ENCODE measurements at regions not wholly inside any gene's neighbourhood (a gene's known extent, or its start where the extent isn't known, plus 50 kb on each side); places are given as distances from the start of the nearest gene placed in this dataset.

- no peak overlapping the region for H2AFZ ChIP-seq
- H3K79me2 ChIP-seq = no peaks in the 10 kb centered on the region
- TF ChIP-seq EZH2phosphoT487 (IDR thresholded peaks at IDR 0.05; ENCODE audit: low read depth, severe bottlenecking, unreplicated experiment) (no peak), EZH2 (IDR thresholded peaks at IDR 0.05; ENCODE audit: borderline replicate concordance) (no peak)
- TF ChIP-seq, protein P1, sequence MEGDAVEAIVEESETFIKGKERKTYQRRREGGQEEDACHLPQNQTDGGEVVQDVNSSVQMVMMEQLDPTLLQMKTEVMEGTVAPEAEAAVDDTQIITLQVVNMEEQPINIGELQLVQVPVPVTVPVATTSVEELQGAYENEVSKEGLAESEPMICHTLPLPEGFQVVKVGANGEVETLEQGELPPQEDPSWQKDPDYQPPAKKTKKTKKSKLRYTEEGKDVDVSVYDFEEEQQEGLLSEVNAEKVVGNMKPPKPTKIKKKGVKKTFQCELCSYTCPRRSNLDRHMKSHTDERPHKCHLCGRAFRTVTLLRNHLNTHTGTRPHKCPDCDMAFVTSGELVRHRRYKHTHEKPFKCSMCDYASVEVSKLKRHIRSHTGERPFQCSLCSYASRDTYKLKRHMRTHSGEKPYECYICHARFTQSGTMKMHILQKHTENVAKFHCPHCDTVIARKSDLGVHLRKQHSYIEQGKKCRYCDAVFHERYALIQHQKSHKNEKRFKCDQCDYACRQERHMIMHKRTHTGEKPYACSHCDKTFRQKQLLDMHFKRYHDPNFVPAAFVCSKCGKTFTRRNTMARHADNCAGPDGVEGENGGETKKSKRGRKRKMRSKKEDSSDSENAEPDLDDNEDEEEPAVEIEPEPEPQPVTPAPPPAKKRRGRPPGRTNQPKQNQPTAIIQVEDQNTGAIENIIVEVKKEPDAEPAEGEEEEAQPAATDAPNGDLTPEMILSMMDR (IDR thresholded peaks at IDR 0.05; ENCODE audit: poor library complexity) = no peak
- no peaks in the 10 kb centered on the region for H3K27me3 ChIP-seq
- H3K9me2 ChIP-seq (replicated peaks; ENCODE audit: insufficient read depth) = no peaks in the 10 kb centered on the region
- DNase-seq (ENCODE audit: low spot score) = no peak
- no peak overlapping the region for H3K4me3 ChIP-seq
- no peak overlapping the region for H3K4me2 ChIP-seq
- no peaks in the 10 kb centered on the region for H4K20me1 ChIP-seq (ENCODE audit: insufficient read depth, poor library complexity, severe bottlenecking)
- no peaks in the 10 kb centered on the region for H3K4me1 ChIP-seq (ENCODE audit: insufficient read depth)
- H3K27ac ChIP-seq = no peak overlapping the region
- 75% methylated on average over 3 of the region's 3 CpGs for WGBS (ENCODE audit: low lambda C conversion rate, missing lambda C conversion rate)
- H3K9me3 ChIP-seq (ENCODE audit: low read depth) = no peaks in the 10 kb centered on the region
- no peaks in the 10 kb centered on the region for H3K36me3 ChIP-seq (replicated peaks; ENCODE audit: insufficient read depth, low read depth)
Measured at GRCh38 chr7:79666472-79666871, 213.0 kb upstream of the MAGI2 start.

- no peak overlapping the region for H3K4me3 ChIP-seq
- H2AFZ ChIP-seq = no peak overlapping the region
- TF ChIP-seq EZH2 (IDR thresholded peaks at IDR 0.05; ENCODE audit: borderline replicate concordance) (no peak), EZH2phosphoT487 (IDR thresholded peaks at IDR 0.05; ENCODE audit: low read depth, severe bottlenecking, unreplicated experiment) (no peak)
- TF ChIP-seq, protein P1 (IDR thresholded peaks at IDR 0.05; ENCODE audit: poor library complexity) = no peak
- no peaks in the 10 kb centered on the region for H4K20me1 ChIP-seq (ENCODE audit: insufficient read depth, poor library complexity, severe bottlenecking)
- no peaks in the 10 kb centered on the region for H3K36me3 ChIP-seq (replicated peaks; ENCODE audit: insufficient read depth, low read depth)
- WGBS (ENCODE audit: low lambda C conversion rate, missing lambda C conversion rate) = 100% methylated on average over 2 of the region's 2 CpGs
- no peaks in the 10 kb centered on the region for H3K9me3 ChIP-seq (ENCODE audit: low read depth)
- no peak overlapping the region for H3K27ac ChIP-seq
- H3K4me1 ChIP-seq (ENCODE audit: insufficient read depth) = no peaks in the 10 kb centered on the region
- no peaks in the 10 kb centered on the region for H3K9me2 ChIP-seq (replicated peaks; ENCODE audit: insufficient read depth)
- no peak overlapping the region for H3K4me2 ChIP-seq
- H3K79me2 ChIP-seq = no peaks in the 10 kb centered on the region
- H3K27me3 ChIP-seq = no peaks in the 10 kb centered on the region
- no peak for DNase-seq (ENCODE audit: low spot score)
Measured at GRCh38 chr7:79664884-79665676, 211.6 kb upstream of the MAGI2 start.

- TF ChIP-seq EZH2phosphoT487 (IDR thresholded peaks at IDR 0.05; ENCODE audit: low read depth, severe bottlenecking, unreplicated experiment) = no peak
- TF ChIP-seq, protein P1 (IDR thresholded peaks at IDR 0.05; ENCODE audit: poor library complexity) = no peak
- Histone ChIP-seq H3K27ac (no peak overlapping the region), H3K4me1 (ENCODE audit: insufficient read depth) (no peaks in the 10 kb centered on the region)
Measured at GRCh38 chr7:79658304-79658703, 204.8 kb upstream of the MAGI2 start.

More at GRCh38 chr7:79658304-79658703, 204.8 kb upstream of the MAGI2 start:
- no peak overlapping the region for H3K4me2 ChIP-seq
- H4K20me1 ChIP-seq (ENCODE audit: insufficient read depth, poor library complexity, severe bottlenecking) = no peaks in the 10 kb centered on the region
- no peaks in the 10 kb centered on the region for H3K9me3 ChIP-seq (ENCODE audit: low read depth)
- H3K27me3 ChIP-seq = no peaks in the 10 kb centered on the region
- H3K9me2 ChIP-seq (replicated peaks; ENCODE audit: insufficient read depth) = no peaks in the 10 kb centered on the region
- no peak overlapping the region for H2AFZ ChIP-seq
- H3K36me3 ChIP-seq (replicated peaks; ENCODE audit: insufficient read depth, low read depth) = no peaks in the 10 kb centered on the region
- no peak overlapping the region for H3K4me3 ChIP-seq
- H3K79me2 ChIP-seq = no peaks in the 10 kb centered on the region
- no peak for DNase-seq (ENCODE audit: low spot score)

Measured in hepatocyte (in vitro differentiated cells).